ENCODE measurements at regions not wholly inside any gene's neighbourhood (a gene's known extent, or its start where the extent isn't known, plus 50 kb on each side); places are given as distances from the start of the nearest gene placed in this dataset.

DNA sequence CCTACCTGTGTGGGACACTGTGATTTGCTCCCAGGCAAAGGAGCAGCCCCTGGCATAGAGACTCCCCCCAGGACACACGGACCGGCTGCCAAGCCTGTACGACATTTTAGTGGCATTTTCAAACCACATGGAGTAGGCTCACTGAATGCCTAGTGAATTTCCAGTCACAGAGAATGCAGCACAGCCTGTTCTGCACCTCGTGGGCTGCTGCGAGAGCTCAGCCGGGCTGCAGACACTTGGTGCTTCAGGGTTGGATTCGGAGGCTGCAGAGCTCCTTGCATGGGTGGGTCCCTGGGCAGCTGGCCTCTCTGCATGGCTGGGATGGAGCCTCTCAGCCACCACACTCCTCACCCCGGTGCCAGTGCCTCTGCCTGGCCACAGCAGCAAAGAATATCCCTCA, 51.2 kb upstream of the HNF1B start:
- TF ChIP-seq, protein P1, sequence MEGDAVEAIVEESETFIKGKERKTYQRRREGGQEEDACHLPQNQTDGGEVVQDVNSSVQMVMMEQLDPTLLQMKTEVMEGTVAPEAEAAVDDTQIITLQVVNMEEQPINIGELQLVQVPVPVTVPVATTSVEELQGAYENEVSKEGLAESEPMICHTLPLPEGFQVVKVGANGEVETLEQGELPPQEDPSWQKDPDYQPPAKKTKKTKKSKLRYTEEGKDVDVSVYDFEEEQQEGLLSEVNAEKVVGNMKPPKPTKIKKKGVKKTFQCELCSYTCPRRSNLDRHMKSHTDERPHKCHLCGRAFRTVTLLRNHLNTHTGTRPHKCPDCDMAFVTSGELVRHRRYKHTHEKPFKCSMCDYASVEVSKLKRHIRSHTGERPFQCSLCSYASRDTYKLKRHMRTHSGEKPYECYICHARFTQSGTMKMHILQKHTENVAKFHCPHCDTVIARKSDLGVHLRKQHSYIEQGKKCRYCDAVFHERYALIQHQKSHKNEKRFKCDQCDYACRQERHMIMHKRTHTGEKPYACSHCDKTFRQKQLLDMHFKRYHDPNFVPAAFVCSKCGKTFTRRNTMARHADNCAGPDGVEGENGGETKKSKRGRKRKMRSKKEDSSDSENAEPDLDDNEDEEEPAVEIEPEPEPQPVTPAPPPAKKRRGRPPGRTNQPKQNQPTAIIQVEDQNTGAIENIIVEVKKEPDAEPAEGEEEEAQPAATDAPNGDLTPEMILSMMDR (IDR thresholded peaks at IDR 0.05; ENCODE audit: borderline replicate concordance, control extremely low read depth, extremely low read depth, insufficient read depth, missing control alignments): no peak
- DNase-seq (ENCODE audit: low spot score): no peak
- in situ Hi-C loops (cut with MboI; ENCODE audit: low sequenced_read_pairs, unreplicated experiment): loop anchor here (10.0 kb wide), 1 partner anchor 161 kb away; no protein-coding TSS in a partner anchor
